ENCODE measurements at regions not wholly inside any gene's neighbourhood (a gene's known extent, or its start where the extent isn't known, plus 50 kb on each side); places are given as distances from the start of the nearest gene placed in this dataset.

- Histone ChIP-seq H3K27ac (no peak overlapping the region), H3K27me3 (no peaks in the 10 kb centered on the region), H3K9me3 (no peaks in the 10 kb centered on the region), H3K4me3 (no peak overlapping the region), H3K4me1 (no peaks in the 10 kb centered on the region), H3K36me3 (no peaks in the 10 kb centered on the region)
- 75 to 93% (median 83%) methylated on average over 2 to 5 of the region's 5 CpGs for WGBS, 5 donors
- intact Hi-C loops (cut with DNase I; ENCODE audit: low total_unique reads): no loop called here
- no peak for DNase-seq
- TF ChIP-seq EP300 (IDR thresholded peaks at IDR 0.05): no peak
- no peak for TF ChIP-seq CTCF (IDR thresholded peaks at IDR 0.05)
- TF ChIP-seq POLR2AphosphoS5 (IDR thresholded peaks at IDR 0.05): no peak
- no peak for TF ChIP-seq POLR2A (IDR thresholded peaks at IDR 0.05)
These were observed 1674.6 kb downstream of the LRRC4C start for GRCh38 chr11:39784873-39785272.

DNA sequence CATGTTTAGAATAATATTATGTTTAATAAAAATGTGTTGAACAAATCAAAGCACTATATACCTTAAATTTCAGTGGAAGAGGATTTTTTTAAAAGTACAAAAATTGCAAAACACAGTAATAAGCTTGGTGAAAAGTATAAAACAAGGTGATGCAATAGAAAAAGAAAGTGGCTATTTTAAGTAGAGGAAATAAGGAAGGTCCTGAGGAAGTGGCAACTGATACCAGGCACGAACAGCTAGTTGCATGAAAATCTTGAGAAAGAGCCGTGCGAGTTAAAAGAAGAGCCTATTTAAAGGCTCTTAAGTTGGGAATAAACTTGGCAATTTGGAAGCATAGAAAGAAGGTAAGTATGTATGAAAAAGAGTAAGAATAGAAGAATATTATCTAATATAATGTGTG is 1679.3 kb downstream of the LRRC4C start:
- TF ChIP-seq POLR2AphosphoS5 (IDR thresholded peaks at IDR 0.05) (no peak), EP300 (IDR thresholded peaks at IDR 0.05) (no peak), POLR2A (IDR thresholded peaks at IDR 0.05) (no peak), CTCF (IDR thresholded peaks at IDR 0.05) (no peak)
- intact Hi-C loops (cut with DNase I; ENCODE audit: low total_unique reads): no loop called here
- H3K4me1 ChIP-seq: no peaks in the 10 kb centered on the region
- no peaks in the 10 kb centered on the region for H3K36me3 ChIP-seq
- no peak overlapping the region for H3K4me3 ChIP-seq
- WGBS, 5 donors: 60 to 82% (median 79%) methylated on average over 3 of the region's 3 CpGs
- H3K27ac ChIP-seq: no peak overlapping the region
- no peaks in the 10 kb centered on the region for H3K27me3 ChIP-seq
- no peaks in the 10 kb centered on the region for H3K9me3 ChIP-seq
- DNase-seq: no peak

DNA sequence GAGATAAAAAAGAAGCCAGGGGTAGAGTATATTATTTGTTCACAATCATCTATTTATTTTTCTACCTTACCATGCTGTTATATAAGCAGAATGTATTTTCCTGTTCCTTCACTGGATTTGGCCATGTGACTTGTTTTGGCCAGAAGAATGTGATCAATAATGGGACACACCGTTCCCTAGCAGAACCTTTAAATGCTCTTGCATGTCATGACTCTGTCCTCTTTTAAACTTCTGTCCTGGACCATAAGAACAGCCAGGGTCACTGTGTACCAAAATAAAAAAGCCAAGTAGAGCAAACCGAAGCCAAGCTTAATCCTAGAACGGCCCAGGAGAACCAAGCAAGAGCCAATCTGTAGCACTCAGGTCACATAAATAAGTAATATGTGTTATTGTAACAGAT is 1682.4 kb downstream of the LRRC4C start:
- WGBS, 5 donors: 38 to 62% (median 48%) methylated on average over 3 of the region's 3 CpGs
- H3K4me1 ChIP-seq: no peaks in the 10 kb centered on the region
- H3K9me3 ChIP-seq: no peaks in the 10 kb centered on the region
- no peaks in the 10 kb centered on the region for H3K36me3 ChIP-seq
- no peak overlapping the region for H3K4me3 ChIP-seq
- no peak for TF ChIP-seq POLR2AphosphoS5 (IDR thresholded peaks at IDR 0.05)
- TF ChIP-seq POLR2A (IDR thresholded peaks at IDR 0.05): no peak
- TF ChIP-seq CTCF (IDR thresholded peaks at IDR 0.05): no peak
- no peak for TF ChIP-seq EP300 (IDR thresholded peaks at IDR 0.05)
- intact Hi-C loops (cut with DNase I; ENCODE audit: low total_unique reads): no loop called here
- DNase-seq: no peak
- no peak overlapping the region for H3K27ac ChIP-seq
- H3K27me3 ChIP-seq: no peaks in the 10 kb centered on the region

DNA sequence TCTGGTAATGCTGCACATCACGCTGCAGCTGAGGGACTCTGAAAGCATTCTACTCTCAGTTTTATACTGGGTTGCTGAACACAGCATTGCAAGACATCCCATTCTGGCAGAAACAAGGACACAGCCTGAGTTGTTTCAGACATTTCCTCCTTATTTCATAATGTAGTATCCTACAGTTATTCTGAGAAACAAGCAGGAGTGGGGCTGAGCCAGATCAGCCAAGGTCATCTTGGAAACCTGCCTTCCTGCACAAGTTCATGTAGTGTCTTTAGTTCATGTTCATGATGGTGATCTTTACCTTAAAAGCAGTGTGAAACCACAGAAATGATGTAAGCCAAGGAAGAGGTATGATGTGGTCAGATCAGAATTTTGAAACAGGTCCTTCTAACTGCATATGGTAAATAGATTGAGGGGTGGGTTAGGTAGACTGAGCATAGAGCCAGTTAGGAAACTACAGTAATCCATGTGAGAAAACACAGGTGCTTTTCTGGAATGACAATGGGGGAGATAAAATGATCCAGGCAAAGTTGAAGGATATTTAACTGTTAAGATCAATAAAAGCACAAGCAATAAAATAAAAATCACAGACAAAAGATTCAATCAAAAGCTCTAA is 1686.8 kb downstream of the LRRC4C start:
- DNase-seq: no peak
- Histone ChIP-seq H3K36me3 (no peaks in the 10 kb centered on the region), H3K27me3 (no peaks in the 10 kb centered on the region), H3K27ac (no peak overlapping the region), H3K4me1 (no peaks in the 10 kb centered on the region), H3K4me3 (no peak overlapping the region), H3K9me3 (no peaks in the 10 kb centered on the region)
- TF ChIP-seq CTCF (IDR thresholded peaks at IDR 0.05): no peak
- no peak for TF ChIP-seq EP300 (IDR thresholded peaks at IDR 0.05)
- TF ChIP-seq POLR2AphosphoS5 (IDR thresholded peaks at IDR 0.05): no peak
- no peak for TF ChIP-seq POLR2A (IDR thresholded peaks at IDR 0.05)
- WGBS, 5 donors: 75 to 89% (median 85%) methylated on average over 1 of the region's 1 CpG
- intact Hi-C loops (cut with DNase I; ENCODE audit: low total_unique reads): no loop called here

All from stomach (tissue), 8 donors.